Urothelium cell line (cell line): ENCODE measurements at regions not wholly inside any gene's neighbourhood (a gene's known extent, or its start where the extent isn't known, plus 50 kb on each side); places are given as distances from the start of the nearest gene placed in this dataset.

Source experiments
- DNase-seq: peaks from one replicate; pipeline ENCODE4 v3.0.0; 2011; ENCODE audit warnings: low spot score, mixed read lengths
- FAIRE-seq: peaks from 2 replicates; lab custom pipeline; 2011; peaks lifted over from hg19 to GRCh38; lab: Jason Lieb, UNC

DNA sequence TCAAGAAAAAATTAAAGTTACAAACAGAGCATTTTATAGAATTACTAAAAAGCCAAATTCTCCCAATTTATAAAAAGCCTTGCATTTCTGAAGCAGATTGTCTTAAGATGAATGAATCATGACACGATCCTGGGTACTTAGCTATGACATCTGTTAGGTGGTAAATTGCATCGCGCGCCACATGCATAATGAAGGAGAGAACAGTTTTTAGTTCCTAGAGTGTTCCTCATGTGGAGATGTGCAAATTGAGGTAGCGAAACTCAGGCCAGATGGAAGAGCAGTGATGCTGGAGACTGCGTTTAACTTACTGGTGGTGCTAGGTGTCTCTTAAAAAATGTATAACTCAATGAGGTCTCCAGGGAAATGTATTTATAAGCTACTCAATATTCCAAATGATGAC is 516.1 kb downstream of the EFNA5 start:
- no peak for FAIRE-seq

DNA sequence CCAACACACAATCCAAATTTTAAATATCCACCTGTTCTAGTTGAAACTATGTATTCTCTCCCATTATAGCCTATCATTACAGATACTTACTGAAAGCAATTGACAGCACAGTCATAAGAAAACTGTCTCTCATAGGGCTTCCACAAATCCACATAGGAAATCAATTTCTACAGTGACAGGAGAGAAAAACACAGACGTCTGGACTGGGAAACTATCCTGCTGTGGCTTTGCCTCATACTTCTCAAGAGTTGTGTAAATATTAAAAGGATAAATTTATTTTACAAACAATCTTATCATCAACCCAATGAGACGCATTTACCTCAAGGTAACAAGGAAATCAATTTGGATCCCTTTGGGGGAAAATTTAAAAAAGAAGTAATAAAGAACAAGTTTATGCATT is 517.5 kb downstream of the EFNA5 start:
- no peak for DNase-seq
- FAIRE-seq: no peak

More for the DNA sequence above, 516.1 kb downstream of the EFNA5 start:
- no peak for DNase-seq

DNA sequence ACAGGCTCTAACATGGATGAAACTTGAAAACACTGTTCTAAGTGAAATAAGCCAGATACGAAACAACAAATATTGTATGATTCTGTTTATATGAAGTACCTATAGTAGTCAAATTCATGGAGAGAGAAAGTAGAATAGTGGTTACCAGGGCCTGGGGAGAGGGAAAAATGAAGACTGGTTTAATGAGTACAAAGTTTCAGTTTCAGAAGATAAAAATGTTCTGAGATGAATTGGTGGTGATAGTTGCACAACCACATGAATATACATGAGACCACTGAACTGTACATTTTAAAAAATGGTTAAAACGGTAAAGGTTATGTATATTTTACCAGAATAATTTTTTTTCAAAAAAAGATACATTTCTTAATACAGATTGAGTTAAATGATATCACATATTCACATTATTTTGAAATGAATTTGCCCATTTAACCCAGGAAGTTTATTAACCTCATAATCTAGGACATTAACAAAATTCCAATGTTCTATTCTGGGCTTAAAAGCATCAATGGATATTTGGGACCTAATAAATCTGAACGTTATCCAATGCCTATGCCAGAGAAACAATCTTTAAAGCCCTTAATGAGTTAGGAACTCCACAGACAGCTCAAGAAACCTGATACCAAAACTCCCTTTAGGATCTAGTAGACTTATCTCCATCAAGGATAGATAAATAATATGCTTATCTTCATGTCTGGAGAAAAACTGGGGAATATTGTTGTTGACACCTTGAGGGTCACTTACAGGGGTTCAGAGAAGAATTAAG is 521.3 kb downstream of the EFNA5 start:
- DNase-seq: no peak
- FAIRE-seq: no peak

DNA sequence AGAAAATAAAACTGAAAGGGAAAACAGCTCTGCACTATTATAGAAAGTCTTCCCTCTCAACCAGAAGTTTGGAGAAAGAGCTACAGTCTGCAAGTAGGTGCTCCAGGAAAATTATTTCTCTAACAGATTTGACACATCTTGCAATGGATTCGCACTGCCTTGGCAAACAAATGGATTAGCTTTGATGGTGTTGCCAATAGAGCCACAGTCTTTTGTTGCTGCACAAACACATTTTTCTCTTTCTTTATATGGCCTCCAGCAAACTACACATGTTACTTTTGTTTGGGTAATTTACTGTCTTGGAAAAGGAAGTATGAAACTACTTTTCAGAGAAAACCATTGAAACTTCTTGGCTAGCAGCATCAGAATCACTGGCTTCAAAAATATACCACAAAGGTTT is 523.1 kb downstream of the EFNA5 start:
- no peak for DNase-seq
- FAIRE-seq: no peak

DNA sequence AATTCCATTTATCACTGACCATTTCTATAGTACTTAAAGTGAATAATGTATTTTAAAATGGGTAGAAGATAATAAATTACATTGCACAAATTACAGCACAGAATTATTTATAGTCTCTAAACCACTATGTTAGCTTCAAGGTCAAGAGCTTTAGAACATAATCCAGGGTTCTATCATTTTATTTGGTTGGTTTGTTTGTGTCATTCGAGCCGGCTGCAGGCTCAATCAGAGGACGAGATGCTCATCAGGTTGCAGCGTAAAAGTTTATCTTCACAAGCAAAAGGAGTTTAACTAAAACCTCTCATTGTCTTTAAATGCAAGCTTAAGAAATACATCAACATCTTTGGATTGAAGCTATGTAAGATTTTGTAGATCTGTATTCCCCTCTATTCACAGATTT is 523.8 kb downstream of the EFNA5 start:
- FAIRE-seq (no peak), DNase-seq (no peak)

DNA sequence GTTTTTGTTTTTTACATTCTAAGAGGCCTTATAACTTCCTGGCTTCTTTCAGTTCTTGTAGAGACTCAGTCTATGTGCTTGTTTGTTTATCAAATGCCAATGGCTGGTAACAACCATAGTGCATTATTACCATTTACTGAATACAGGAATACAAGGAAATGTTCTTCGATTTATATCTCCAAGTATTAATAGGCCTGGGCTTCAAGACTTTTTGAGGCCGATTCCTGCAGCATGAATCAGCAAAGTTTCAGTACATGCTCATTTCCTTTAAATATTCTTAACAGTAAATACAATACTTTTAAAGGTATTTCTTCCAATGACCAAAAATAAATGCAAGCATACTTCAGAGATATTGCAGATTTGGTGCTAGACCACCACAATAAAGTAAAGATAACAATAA is 535.3 kb downstream of the EFNA5 start:
- FAIRE-seq: no peak
- no peak for DNase-seq

DNA sequence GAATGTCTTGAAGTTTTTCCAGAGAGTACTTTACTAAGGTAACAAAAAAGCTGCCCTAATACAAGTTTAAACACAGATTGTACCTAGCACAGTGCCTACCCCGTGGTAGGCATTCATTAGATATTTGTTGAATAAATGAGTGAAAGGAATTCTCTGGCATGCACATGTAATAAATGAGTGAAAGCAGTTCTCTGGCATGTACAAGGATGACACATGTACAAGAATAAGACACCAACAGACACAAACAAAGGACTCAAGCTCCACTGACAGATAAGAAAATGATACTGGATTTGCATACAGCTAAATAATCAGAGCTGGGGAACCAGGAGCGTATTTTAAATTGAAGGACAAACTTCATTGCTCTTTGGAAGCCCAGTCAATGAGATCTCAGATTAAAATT is 535.8 kb downstream of the EFNA5 start:
- FAIRE-seq (no peak), DNase-seq (no peak)

DNA sequence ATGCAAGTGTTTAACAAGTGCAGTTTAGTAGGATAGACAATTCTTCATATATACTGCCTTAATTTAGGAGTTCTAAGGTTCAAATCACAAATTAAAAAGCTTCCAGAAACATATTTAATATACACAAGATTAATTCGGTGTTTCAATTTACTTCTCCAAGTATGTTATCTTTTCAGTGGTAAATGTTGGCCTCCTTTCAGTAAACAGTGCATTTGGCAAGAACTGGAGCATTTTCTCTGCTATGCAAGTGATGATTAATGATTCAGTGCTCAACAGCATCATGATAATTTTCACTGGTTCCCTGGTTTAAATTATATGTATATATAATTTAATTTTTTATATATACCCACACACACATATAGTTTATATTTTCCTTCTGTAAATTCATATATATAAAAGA is 541.7 kb downstream of the EFNA5 start:
- DNase-seq (no peak), FAIRE-seq (no peak)

DNA sequence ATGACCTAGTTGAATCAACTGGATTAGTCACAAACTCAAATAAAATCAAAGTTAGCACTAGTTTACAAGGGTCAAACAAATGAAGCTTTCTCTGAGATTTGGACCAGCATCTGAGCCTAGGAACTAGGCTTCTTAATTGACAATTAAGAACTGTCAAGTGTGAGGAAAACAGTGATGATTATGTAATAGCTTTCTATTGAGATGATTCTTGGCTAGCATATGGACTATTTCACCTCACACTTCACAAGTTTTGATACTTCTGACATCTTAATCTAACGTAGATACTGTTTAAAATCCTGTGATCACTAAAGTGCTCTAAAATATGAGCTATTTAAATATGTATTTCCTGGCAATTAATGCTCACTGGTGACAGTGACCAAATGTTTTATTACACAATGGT is 542.9 kb downstream of the EFNA5 start:
- DNase-seq (no peak), FAIRE-seq (no peak)

DNA sequence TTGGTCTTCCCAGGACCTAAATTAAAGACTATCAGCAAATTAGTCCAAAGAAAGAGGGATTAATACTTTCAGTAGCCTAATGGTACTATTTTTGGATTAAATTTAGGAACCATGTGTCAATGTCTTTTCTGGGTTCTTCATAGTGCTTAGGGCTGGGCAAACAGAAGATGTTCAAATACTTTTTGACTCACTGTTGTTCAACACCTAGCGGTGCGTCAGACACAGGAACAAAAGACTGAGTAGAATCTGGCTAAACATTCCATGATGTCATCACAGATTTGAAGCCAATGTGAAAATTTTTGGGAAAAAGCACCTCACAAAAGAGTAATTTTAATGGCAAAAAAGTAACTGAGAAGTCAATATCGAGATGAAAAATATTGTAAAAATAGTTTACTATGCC is 544.4 kb downstream of the EFNA5 start:
- FAIRE-seq: no peak
- no peak for DNase-seq

DNA sequence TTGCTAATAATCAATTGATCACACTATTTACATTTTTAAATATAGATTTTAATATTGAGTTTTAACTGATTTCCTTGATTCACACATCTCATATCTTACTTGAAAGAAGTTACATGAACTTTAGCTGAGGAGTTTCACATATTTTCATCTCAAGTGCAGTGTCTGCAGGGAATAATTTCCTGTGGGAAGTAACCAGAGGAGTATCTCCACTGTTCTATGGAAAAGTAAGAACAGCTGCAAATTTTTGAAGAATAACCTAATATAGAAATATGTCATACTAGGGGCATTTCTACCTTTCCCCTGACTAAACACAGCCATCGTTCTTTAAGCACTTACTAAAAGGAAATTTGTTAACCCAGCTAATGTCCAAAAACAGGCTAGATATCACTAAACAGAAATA is 546.4 kb downstream of the EFNA5 start:
- FAIRE-seq: no peak
- no peak for DNase-seq

DNA sequence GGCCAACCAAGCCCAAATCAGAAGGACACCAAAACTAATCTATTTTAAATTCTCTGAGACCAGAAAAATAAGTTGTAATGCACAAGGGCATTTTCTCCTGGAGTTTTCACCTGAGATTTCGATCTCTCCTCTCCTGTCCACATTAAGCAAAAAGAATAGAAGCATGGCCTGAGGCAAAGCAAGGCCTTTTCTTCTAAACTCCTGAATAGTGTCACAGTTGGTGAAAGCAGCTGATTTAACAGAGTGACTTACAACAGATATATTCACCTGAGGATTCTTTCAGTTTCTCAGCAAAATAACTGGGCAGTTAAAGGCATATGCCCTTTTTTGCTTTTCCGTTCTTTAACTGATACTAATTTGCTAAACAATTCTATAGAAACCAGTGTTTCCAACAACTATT is 547.7 kb downstream of the EFNA5 start:
- DNase-seq: no peak
- no peak for FAIRE-seq

DNA sequence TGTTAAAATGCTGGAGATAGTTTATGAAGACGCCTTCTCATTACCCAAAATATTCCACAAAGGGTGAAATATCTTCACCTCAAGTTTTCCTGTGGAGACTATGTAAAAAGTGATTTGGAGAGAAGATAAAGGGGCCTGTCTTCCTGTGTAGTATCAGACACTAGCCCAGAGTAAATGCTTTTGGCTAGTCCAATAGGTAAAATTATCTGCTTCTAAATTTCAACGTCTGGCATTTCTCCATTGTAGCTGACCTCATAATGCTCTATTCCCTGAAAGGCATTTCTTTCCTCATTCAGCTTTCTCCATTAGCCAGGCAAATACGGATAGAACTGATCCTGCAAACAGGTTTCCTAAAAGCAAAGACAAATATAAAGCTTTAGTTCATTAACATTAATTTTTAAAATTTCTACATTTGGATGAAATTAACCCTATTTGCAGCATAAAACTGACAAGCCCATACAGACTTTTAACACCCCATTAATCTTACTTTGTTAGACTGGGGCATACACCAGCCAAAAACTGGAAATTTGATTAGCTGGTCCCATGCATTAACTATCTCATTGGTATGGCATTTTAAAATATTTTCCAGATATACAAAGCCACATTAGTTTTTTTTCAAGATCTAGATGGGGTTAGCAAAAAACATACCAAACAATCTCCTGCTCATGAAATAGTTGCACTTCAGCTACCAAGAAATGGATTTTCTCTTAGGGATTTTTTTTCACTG is 548.8 kb downstream of the EFNA5 start:
- DNase-seq: no peak
- no peak for FAIRE-seq

DNA sequence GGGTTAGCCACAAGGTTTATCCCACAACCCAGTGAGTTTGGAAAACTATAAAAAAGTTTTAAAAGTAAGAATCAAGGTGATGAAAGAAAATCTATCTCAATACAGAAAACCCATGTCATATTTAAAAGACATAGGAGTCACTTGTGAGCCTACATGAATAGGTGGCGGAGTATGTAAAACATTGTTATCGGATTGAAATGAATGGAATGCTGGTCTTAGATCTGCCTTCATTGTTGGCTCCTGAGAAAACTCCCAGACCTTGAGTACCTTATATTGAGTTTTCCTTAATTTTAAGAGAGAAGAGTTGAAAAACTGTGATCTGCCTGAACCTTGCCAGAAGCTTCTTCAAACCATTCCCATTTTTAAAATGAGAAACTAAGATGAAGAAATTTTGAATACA is 551.1 kb downstream of the EFNA5 start:
- FAIRE-seq: no peak
- no peak for DNase-seq

DNA sequence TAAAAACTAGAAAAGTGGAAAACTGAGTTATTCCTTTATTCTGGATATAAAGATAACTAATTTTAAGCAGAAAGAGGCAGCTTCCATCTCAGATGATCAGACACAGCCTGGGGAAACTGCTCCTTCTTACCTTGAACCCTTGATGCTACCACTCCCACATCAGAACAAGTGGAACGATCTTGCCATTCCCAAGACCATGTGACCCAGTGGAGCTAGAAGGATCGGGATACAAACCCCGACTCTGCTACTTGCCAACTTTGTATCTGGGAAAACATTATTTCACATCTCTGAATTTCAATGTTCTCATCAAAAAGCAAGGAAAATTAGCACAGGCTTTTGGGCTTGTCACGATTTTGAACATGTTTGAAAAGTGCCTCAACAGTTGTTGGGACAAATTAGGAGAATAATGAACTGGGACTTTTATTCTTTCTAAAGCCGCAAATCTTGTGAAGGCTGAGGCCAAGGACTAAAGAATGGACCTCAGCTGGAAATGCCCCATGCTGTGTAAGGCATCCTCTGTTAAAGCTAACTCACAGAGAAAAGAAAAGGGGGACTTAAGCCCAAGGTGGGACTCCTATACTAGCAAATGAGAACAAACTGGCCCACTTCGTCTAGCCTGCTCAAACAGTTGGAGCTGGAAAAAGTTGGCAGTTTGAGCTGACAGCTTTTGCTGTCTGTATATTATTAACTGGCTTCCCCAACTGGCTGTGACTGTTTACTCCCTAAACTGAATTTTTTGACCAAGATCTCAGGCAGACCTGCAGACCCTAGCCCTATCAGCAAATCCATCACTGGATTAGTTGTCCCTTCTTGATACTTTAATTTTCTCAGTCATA is 552.3 kb downstream of the EFNA5 start:
- DNase-seq (no peak), FAIRE-seq (no peak)

DNA sequence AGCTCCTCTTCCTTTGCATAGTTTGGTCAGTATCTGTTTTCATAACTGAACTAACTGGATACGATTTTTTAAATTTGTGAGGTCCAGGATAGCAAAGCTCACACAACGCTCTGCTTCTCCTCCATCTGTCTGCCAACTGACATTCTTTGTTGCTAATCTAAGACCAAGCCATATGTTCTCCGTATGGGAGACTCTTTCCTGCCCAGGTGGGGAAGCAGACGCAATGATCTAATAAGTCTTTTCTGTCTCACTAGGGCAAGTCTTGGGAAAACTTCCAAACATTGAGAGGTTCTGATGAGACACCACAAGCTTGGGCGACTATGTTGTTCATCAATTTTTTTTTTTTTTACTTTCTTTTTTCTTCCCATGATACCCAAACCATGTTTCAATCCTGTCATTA is 558.5 kb downstream of the EFNA5 start:
- no peak for DNase-seq
- FAIRE-seq: no peak

DNA sequence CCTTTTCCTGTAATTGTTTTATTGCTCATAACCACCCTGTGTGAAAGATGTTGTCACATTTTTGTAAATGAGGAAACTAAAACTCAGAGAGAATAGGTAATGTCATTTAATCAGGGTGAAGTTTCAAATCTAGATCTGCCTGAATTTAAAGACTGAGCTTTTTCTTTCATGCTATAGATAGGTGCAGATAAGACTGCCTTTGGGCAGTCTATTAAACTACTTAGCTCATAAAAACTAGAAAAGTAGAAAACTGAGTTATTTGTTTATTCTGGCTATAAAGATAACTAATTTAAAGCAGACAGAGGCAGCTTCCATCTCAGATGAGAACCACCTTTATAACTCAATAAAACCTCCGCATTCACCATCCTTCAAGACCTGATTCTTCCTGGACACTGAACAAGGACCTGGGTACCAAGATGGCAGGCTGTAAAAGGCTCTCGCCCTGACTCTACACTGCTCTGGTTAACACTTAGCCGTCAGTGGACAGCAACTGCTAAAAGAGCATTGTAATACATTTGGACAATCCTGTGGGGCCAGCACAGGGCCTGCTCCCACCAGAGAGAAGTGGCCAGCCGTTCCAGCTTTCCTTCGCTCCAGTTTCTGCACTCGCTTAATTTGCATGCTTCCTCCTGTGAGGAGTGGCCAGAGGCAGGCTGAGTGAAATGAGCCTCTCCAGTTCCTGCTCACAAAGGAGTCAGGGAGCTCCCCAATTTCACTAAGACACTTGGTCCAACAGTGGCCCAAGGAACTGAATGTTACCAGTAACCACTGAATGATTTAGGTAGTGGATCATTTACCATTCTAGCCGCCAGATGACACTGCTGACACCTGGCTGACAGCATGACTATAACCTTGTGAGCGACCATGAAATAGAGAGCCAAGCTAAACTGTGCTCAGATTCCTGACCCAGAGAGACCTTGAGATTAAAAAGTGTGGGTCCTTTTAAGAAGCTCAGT is 566.4 kb downstream of the EFNA5 start:
- DNase-seq: peak; percentile 3
- no peak for FAIRE-seq

DNA sequence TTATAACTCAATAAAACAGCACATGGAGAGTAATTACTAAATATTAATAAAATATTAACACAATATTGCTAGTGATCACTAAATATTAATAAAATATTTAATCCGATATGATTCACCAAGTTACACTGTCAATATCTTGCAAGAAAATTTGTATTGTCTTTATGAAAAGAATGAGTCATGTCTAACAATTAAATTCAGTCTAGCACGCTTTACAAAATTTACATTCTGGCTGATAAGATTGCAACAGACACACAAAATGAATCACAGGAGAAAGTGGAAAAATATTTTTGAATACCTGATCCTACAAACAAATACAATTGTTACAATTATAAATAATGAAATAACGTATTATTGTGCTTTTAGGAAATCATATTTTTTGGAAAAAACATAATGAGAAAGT is 567.2 kb downstream of the EFNA5 start:
- DNase-seq: no peak
- FAIRE-seq: no peak

DNA sequence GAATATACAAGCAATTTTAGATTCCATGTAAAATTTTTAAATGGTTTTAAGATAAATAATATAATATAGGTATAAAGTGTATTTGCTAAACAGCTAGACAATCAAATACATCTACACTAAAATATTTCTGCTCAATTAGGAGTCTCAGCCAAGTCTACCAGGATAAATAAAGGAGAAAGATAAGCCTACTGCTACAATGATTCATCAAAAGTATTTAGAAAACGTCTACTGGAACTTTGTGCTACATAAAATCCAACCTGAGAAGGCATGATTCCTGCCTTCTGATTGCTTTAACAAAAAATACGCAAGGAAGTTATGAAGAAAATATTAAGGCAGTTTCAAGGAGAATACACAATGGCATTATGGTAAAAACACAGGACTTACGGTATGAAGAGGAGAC is 570.6 kb downstream of the EFNA5 start:
- FAIRE-seq (no peak), DNase-seq (no peak)

DNA sequence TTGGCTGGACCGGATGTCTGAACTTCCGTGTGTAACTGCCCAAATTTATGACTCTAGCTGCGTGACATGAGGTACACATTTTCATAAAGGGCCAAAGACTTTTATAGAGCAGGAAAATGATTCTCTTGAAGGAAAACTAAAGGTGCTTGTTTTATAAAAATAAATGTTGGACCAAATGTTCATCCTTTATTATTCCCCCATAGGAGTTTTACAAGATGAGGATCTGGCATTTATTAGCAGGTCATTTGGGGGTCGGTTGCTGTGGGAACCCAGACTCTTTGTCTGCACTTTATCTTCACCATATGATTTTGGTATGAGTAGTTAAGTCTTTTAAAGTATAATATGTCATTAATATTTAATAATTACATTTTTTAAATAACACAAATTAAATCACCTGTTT is 571.2 kb downstream of the EFNA5 start:
- FAIRE-seq (no peak), DNase-seq (no peak)

DNA sequence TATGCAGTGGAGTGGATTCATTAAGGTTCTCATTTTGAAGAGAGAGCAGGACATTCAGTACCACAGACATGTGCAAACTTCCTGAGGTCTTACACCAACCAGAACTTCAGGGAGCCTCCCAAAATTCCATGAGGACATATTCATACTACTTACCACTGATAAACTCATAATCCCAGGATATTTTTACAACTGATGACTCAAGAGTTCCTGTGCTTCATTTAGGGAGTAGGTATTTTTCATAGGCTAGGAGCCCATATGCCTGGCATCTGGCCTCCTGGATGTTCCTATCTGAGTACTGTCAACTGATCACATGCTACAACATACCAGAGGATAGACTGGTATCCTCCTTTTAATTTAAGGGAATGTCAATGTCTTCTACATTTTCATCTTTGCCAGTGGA is 578.0 kb downstream of the EFNA5 start:
- DNase-seq: peak; percentile 3
- FAIRE-seq: no peak
